Aorta (tissue), 5 donors: ENCODE measurements at regions not wholly inside any gene's neighbourhood (a gene's known extent, or its start where the extent isn't known, plus 50 kb on each side); places are given as distances from the start of the nearest gene placed in this dataset.

Source experiments
- ATAC-seq: fragments of 200-7000 bp; cut with Tn5 transposase; one replicate; pipeline ENCODE4 v1.9.1; 2022; ENCODE audit warnings: moderate library complexity; ENCODE audit not compliant: low FRiP score
- DNase-seq, 2 donors: peaks; one replicate each; pipeline ENCODE4 v3.0.0-alpha.2; 2020
- H3K27ac ChIP-seq, 2 donors: one replicate each; pipeline ENCODE4 v1.5.1; 2013; ENCODE audit warnings: low read length in 2 of 2, mild to moderate bottlenecking in 2 of 2, moderate library complexity in 2 of 2, control low read depth in 1 of 2, inconsistent platforms in 1 of 2, low read depth in 1 of 2
- H3K27me3 ChIP-seq, 2 donors: one replicate each; pipeline ENCODE4 v1.6.1; 2013; ENCODE audit warnings: control low read depth in 1 of 2, low read length in 1 of 2, mild to moderate bottlenecking in 1 of 2, moderate library complexity in 1 of 2; ENCODE audit not compliant: insufficient read depth in 2 of 2, control insufficient read depth in 1 of 2
- H3K36me3 ChIP-seq, 2 donors: one replicate each; pipeline ENCODE4 v1.6.1; 2013; ENCODE audit warnings: control low read depth in 1 of 2, low read length in 1 of 2, mild to moderate bottlenecking in 1 of 2; ENCODE audit not compliant: insufficient read depth in 2 of 2, control insufficient read depth in 1 of 2
- H3K4me1 ChIP-seq, 2 donors: one replicate each; pipeline ENCODE4 v1.6.1; 2013; ENCODE audit warnings: low read length in 2 of 2, control low read depth in 1 of 2, mild to moderate bottlenecking in 1 of 2, moderate library complexity in 1 of 2; ENCODE audit not compliant: insufficient read depth in 2 of 2, control insufficient read depth in 1 of 2
- H3K4me3 ChIP-seq, 2 donors: one replicate each; pipeline ENCODE4 v1.5.1; 2013; ENCODE audit warnings: low read length in 2 of 2, control low read depth in 1 of 2, mild to moderate bottlenecking in 1 of 2
- H3K9me3 ChIP-seq: one replicate; pipeline ENCODE4 v1.6.1; 2013; ENCODE audit warnings: mild to moderate bottlenecking, low read length; ENCODE audit not compliant: control insufficient read depth
- WGBS, 2 donors: extraction: QIAGEN DNeasy Blood & Tissue Kit; methylation state at CpG; one replicate each; pipeline ENCODE4 v1.1.7; 2013; 5-methylcytosine and 5-hydroxymethylcytosine counted together
- intact Hi-C, 2 donors: fragments of 100-400 bp; cut with DNase I; formaldehyde crosslinking; loops; one replicate each; pipeline versions ENCODE4 v1.14.2 to v1.15.0; 2022
- donor health status: healthy with polysubstance abuse.
- donor health status: Bipolar disorder and iron deficiency.
- donor health status: DM: no; HTN: no; CAD: no.
- donor health status: DM: no; HTN: no; CAD: no.
- donor health status: DM: yes; HTN: yes; CAD: no.

DNA sequence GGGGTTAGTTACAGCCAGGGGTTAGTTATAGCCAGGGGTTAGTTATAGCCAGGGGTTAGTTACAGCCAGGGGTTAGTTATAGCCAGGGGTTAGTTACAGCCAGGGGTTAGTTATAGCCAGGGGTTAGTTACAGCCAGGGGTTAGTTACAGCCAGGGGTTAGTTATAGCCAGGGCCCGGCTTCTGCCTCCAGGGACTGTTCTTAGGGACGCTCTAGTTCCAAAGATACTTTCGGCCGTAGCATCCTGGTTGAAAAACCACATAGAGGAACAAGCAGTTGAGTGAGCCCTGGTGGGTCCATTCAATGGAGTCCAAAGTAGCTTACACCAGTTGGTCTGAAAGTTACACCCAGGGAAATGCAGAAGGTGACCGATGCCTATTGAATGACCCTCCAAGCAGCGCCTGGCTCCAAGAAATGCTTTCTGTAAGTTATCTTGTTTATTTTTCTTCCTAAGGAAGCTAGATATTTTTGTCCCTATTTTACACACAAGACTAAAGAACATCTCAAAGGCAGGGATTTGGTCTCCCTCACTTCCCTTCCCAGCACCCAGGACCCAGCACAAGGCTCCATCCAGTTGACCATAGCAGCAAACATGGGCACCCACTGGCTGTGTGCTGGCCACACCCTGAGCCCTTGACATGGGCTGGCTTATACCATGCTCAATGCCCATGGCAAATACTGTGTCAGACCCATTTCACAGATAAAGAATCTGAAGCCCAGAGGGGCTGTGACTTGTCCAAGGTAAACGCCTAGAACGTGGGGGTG, 49.7 kb upstream of the SHISAL1 start:
- intact Hi-C loops = loop anchor here in 1 of 2 donors (5.0 to 10.0 kb wide), 2 partner anchors 85 to 148 kb away; no protein-coding TSS in a partner anchor
- no peaks in the 10 kb centered on the region for H3K36me3 ChIP-seq
- WGBS, 2 donors = 19 to 24% methylated on average over 8 of the region's 8 CpGs
- H3K4me1 ChIP-seq = peaks cover 0 to 13% of the 10 kb centered on the region in 2 donors
- H3K9me3 ChIP-seq = no peaks in the 10 kb centered on the region
- peak overlapping the region in 1 of 2 donors; percentile 11 for H3K27ac ChIP-seq
- ATAC-seq (no peak), DNase-seq (peak; percentile 9 to 33)
- H3K27me3 ChIP-seq = no peaks in the 10 kb centered on the region
- no peak overlapping the region for H3K4me3 ChIP-seq
